Tibial nerve (tissue), 4 donors: ENCODE measurements at regions not wholly inside any gene's neighbourhood (a gene's known extent, or its start where the extent isn't known, plus 50 kb on each side); places are given as distances from the start of the nearest gene placed in this dataset.

Experiments used
- EP300 ChIP-seq, 2 donors: sonication (generic); formaldehyde crosslinking; IDR thresholded peaks; one replicate each; pipeline ENCODE4 v1.6.1; 2017; ENCODE audit warnings: antibody characterized with exemption in 2 of 2, mild to moderate bottlenecking in 1 of 2
- POLR2A ChIP-seq, 2 donors: fragments of 450-650 bp; IDR thresholded peaks; one replicate each; pipeline ENCODE4 v1.6.1; 2017; ENCODE audit warnings: antibody characterized with exemption in 2 of 2, mild to moderate bottlenecking in 2 of 2, moderate library complexity in 2 of 2
- TF ChIP-seq, protein P1 (sequence below), 5 experiments: fragments of 200-600 bp in 3 of 5; fragments of 450-650 bp in 2 of 5; sonication (generic) in 3 of 5; IDR thresholded peaks; one replicate each; pipeline ENCODE4 v1.5.1; 2016 to 2019; ENCODE audit warnings: antibody characterized with exemption in 5 of 5, mild to moderate bottlenecking in 3 of 5, moderate library complexity in 2 of 5

DNA sequence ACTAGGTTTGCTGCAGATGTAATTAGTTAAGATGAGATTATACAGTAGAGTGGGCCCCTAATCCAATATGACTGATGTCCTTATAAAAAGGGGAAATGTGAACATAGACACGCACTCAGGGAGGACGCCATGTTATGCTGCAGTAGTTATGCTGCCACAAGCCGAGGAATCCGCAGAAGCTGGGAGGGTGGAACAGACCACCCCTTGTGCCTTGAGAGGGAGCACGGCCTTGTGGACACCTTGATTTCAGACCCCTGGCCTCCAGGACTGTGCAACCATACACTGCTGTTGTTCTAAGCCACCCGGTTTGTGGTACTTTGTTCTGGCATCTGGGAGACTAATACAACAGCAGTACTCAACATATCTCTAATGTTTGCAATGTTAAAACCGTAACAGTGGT, 57.9 kb upstream of the HIVEP3 start:
- no peak for TF ChIP-seq POLR2A (IDR thresholded peaks at IDR 0.05)
- TF ChIP-seq, protein P1, sequence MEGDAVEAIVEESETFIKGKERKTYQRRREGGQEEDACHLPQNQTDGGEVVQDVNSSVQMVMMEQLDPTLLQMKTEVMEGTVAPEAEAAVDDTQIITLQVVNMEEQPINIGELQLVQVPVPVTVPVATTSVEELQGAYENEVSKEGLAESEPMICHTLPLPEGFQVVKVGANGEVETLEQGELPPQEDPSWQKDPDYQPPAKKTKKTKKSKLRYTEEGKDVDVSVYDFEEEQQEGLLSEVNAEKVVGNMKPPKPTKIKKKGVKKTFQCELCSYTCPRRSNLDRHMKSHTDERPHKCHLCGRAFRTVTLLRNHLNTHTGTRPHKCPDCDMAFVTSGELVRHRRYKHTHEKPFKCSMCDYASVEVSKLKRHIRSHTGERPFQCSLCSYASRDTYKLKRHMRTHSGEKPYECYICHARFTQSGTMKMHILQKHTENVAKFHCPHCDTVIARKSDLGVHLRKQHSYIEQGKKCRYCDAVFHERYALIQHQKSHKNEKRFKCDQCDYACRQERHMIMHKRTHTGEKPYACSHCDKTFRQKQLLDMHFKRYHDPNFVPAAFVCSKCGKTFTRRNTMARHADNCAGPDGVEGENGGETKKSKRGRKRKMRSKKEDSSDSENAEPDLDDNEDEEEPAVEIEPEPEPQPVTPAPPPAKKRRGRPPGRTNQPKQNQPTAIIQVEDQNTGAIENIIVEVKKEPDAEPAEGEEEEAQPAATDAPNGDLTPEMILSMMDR (IDR thresholded peaks at IDR 0.05) = no peak
- no peak for TF ChIP-seq EP300 (IDR thresholded peaks at IDR 0.05)
